GM13977 (cell line): ENCODE measurements at regions not wholly inside any gene's neighbourhood (a gene's known extent, or its start where the extent isn't known, plus 50 kb on each side); places are given as distances from the start of the nearest gene placed in this dataset.

Source experiments
- DNase-seq: peaks from one replicate; pipeline ENCODE4 v3.0.0; 2012; ENCODE audit warnings: low spot score
- in situ Hi-C: fragments of 300-500 bp; cut with MboI; formaldehyde crosslinking; loops from one replicate; pipeline ENCODE4 v1.12.0; 2022; ENCODE audit warnings: low sequenced_read_pairs, low pct_unique_long_range_greater_than_20kb, mixed read lengths, inconsistent platforms; ENCODE audit not compliant: unreplicated experiment
- TF ChIP-seq, protein P1 (sequence below): IDR thresholded peaks from 2 replicates; pipeline ENCODE4 v1.5.1; 2012; ENCODE audit warnings: mild to moderate bottlenecking, control low read depth; ENCODE audit not compliant: insufficient read depth; ENCODE audit errors: extremely low read depth, missing control alignments

DNA sequence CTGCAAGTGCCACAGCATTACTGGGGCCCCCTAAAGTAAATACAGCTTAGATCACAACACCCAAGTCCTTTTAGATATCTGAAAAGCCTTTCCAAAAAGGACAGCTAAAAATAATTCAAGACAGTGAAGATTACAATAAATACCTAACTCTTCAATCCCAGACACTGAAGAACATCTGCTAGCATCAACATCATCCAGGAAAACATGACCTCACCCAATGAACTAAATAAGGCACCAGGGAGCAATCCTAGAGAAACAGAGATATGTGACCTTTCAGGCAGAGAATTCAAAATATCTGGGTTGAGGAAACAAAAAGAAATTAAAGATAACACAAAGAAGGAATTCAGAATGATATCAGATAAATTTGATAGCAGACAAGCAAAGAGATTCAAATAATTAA lies 71.7 kb upstream of the TTC14 start:
- TF ChIP-seq, protein P1, sequence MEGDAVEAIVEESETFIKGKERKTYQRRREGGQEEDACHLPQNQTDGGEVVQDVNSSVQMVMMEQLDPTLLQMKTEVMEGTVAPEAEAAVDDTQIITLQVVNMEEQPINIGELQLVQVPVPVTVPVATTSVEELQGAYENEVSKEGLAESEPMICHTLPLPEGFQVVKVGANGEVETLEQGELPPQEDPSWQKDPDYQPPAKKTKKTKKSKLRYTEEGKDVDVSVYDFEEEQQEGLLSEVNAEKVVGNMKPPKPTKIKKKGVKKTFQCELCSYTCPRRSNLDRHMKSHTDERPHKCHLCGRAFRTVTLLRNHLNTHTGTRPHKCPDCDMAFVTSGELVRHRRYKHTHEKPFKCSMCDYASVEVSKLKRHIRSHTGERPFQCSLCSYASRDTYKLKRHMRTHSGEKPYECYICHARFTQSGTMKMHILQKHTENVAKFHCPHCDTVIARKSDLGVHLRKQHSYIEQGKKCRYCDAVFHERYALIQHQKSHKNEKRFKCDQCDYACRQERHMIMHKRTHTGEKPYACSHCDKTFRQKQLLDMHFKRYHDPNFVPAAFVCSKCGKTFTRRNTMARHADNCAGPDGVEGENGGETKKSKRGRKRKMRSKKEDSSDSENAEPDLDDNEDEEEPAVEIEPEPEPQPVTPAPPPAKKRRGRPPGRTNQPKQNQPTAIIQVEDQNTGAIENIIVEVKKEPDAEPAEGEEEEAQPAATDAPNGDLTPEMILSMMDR = no peak
- in situ Hi-C loops = no loop called here
- DNase-seq = no peak

DNA sequence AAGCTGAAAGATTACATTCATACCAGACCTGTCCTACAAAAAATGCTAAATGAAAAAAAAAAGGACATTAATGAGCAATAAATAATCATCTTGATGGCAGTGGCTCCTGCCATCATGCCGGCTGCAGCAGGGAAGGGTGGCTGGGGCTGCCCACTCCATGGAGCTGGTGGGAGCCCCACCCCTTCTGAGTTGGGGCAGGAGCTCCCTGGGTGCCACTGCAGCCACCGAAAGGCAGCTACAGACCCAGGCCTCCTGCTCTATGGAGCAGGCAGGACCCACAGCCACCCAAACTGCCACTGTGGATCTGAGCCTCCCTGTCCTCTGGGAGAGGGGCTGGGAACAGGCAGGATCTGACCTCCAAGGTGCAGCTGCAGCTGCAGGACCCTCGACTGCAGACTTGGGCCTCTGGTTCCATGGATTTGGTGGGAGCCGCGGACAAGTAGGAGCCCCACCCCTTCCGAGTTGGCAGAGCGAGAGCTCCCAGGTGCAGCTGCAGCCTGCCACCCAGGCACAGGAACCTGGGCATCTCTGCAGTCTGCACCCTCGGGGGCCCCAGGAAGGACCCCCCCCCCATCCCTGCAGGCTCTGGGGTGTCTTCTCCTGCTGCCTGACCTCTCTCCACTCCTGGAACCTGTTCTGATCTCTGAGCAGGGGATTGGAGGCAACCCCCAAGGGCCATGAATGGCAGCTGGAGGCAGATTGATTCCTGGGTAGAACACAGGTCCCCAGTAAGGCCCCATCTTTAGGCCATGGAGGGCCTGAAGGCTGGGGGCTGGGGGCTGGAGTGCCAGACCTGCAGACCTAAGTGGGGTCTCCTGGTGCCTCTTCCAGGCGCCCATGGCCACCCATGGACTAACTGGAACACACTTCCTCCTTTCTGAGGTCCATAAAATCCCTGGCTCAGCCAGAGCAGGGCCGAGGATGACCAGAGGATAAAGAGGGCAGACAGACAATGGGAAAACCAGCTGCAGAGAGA lies 70.4 kb upstream of the TTC14 start:
- DNase-seq = no peak
- in situ Hi-C loops = no loop called here
- TF ChIP-seq, protein P1 = no peak

DNA sequence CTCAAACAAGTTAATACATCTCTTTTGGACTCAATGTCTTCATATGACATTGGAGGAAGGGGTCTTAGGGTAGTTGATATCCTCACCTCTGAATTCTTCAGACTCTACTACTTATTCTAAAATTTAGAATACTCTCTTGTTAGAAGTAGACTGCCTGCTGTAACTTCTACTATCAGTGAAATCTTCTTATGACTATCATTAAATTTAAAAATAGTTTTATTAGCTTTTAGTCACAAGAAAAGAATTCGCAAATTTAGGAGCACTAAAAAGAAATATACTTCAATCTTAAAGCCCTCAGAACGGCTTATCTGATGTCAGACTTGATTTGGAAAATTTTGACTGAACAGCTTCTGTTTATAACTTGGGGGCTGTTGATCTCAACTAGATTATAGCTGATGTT lies 67.1 kb upstream of the TTC14 start:
- DNase-seq = no peak
- in situ Hi-C loops = no loop called here
- TF ChIP-seq, protein P1 = no peak

DNA sequence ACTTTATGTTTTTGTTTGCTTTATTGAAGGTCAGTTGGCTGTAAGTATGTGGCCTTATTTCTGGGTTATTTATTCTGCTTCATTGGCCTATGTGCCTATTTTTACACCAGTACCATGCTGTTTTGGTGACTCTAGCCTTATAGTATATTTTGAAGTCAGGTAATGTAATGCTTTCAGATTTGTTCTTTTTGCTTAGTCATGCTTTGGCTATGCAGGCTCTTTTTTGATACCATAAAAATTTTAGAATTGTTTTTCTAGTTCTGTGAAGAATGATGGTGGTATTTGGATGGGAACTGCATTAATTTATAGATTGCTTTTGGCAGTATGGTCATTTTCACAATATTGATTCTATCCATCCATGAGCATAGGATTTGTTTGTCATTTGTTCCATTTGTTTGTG lies 63.5 kb upstream of the TTC14 start:
- TF ChIP-seq, protein P1 = no peak
- DNase-seq = no peak
- in situ Hi-C loops = no loop called here

DNA sequence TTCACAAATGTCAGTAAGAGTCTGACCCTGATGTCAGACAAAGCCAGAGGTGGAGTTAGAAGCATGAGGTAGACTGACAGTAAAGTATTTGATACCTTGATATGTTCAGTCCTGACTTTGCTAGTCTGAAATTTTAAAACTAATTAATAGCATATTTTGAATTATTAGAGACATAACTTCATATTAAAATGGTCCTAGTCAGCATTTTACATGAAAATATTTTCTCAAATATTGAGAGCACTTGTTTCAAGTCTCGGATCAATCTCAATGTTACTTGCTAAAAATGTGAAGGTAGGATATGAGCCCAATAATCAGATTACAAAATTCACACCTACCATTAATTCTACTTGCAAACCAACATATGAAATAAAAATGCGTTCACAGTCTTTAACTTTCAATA lies 58.1 kb upstream of the TTC14 start:
- in situ Hi-C loops = no loop called here
- TF ChIP-seq, protein P1 = no peak
- no peak for DNase-seq

DNA sequence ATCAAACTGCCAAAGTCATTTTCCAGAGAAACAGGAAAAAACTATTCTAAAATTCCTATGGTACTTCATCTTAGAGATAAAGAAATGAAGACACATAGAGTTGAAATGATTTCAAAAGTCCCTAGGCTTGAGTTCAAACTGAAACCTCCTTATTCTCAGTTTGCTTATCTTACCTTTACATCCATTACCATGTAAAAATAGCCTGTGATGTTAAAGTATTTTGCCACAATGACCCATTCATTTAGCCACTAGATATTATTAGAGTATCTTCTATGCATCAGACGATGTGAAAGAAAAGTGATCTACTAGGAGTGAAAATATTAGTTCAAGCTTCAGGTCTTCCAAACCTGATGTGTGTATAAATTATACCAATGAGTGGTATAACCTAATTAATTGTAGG lies 55.1 kb upstream of the TTC14 start:
- in situ Hi-C loops = no loop called here
- DNase-seq = no peak
- TF ChIP-seq, protein P1 = no peak
